GM21390 (cell line): ENCODE measurements at regions not wholly inside any gene's neighbourhood (a gene's known extent, or its start where the extent isn't known, plus 50 kb on each side); places are given as distances from the start of the nearest gene placed in this dataset.

ENCODE experiments used
- ATAC-seq: cut with Tn5 transposase; IDR thresholded peaks from one replicate; pipeline ENCODE4 v1.9.1; 2021; ENCODE audit not compliant: unreplicated experiment

GRCh38 chr10:117945651-117946050, 101.1 kb downstream of the RAB11FIP2 start:
- ATAC-seq, result no peak

DNA sequence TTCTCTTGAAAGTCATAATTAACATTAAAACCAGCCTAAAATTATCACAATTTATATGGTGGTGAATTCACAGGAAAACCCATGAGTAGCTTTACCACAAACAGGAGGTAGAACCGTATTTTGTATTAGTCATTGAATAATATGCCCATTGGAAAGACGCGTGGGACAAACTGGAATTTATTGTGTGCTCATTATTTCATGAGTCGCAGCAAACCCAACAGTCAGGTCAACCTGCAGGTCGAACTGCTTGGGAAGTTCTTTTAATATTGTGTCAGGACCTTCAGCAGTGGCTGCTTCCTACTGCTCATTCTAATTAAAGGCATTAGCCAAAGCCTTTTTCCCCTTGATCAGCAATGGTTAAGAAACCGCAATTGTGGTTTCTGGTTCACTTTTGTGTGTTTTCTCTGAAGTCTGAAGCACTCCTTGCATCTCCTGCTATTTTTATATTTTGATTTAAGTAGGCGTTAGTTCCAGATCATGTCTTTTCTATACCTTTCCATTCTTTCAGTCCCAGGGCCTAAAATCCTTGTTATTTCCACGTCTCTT, 100.1 kb downstream of the RAB11FIP2 start:
- no peak for ATAC-seq

DNA sequence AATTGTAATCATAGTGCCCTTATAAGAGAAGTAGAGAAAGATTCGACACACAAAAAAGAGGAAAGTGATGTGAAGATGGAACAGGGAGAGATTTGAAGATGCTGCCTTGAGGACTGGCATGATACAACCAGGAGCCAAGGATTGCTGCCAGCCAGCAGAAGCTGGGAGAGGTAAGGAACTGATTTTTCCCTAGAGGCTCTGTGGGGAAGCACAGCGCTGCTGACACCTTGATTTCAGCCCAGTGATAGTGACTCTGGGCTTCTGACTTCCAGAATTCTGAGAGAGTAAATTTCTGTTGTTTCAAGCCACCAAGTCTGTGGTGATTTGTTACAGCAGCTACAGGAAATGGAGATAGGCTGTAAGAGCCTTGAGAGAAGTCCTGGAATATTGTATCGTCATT, 98.2 kb downstream of the RAB11FIP2 start:
- no peak for ATAC-seq

- no peak for ATAC-seq
Observed at GRCh38 chr10:117950408-117950807, 96.3 kb downstream of the RAB11FIP2 start.
